ENCODE measurements at regions not wholly inside any gene's neighbourhood (a gene's known extent, or its start where the extent isn't known, plus 50 kb on each side); places are given as distances from the start of the nearest gene placed in this dataset.

DNA sequence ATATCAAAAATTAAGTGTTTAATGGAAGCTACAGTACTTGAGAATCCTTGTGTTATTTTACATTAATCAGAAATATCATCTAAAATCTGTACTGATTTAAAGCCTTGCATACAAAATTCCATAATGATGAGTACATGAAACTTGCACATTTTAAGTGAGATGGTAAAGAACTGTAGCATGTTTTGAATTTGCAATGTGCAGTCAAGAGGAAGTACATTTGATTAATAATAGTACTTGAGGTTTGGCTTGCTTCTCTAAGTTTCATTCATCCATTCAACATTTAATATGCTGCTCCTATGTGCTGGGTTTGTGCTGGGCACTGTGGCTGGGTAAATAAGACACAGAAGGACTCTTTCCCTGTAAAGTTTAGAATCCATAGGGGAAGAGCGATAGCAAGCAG is 332.3 kb downstream of the CNTN3 start:
- ATAC-seq, result no peak
- WGBS (ENCODE audit: missing lambda C conversion rate), result 22% methylated on average over 1 of the region's 1 CpG
- H3K4me2 ChIP-seq, result no peak overlapping the region
- H3K4me1 ChIP-seq, result no peaks in the 10 kb centered on the region
- TF ChIP-seq, protein P1, sequence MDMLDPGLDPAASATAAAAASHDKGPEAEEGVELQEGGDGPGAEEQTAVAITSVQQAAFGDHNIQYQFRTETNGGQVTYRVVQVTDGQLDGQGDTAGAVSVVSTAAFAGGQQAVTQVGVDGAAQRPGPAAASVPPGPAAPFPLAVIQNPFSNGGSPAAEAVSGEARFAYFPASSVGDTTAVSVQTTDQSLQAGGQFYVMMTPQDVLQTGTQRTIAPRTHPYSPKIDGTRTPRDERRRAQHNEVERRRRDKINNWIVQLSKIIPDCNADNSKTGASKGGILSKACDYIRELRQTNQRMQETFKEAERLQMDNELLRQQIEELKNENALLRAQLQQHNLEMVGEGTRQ (IDR thresholded peaks at IDR 0.05), result no peak
- TF ChIP-seq E2F6 (IDR thresholded peaks at IDR 0.05; ENCODE audit: borderline replicate concordance, low read depth) (no peak), EHF (CRISPR knock-in tag; IDR thresholded peaks at IDR 0.05) (no peak), TP53 (CRISPR knock-in tag; IDR thresholded peaks at IDR 0.05) (no peak)
- no peak overlapping the region for H3K4me3 ChIP-seq
- no peaks in the 10 kb centered on the region for H3K9me3 ChIP-seq
- ChIA-PET POLR2A (no interaction called here), CTCF (no interaction called here)
- H3K27ac ChIP-seq, result no peak overlapping the region
- no peak for FAIRE-seq
- DNase-seq (ENCODE audit: low read depth in 1 of 2, low spot score in 1 of 2), result no peak

DNA sequence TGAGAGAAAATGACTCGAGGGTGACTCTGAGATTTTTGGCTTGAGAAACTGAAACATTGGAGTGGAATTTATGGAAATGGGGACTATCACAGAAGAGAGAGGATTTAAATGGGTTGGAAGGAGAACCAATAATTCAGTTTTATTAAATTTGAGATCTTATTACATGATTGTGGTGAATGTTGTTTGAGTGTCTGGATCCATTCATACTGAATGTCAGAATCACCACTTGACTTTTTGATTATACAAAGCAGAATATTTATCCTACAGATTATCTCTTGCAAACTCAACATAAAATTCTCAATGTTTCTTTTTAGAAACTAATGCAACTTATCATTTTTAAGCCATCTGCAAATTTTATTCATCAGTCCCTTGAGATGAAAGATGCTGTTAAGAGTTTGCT is 332.8 kb downstream of the CNTN3 start:
- Histone ChIP-seq H3K9me3 (no peaks in the 10 kb centered on the region), H3K4me2 (no peak overlapping the region), H3K27ac (no peak overlapping the region), H3K4me3 (no peak overlapping the region), H3K4me1 (no peaks in the 10 kb centered on the region)
- ATAC-seq (no peak), FAIRE-seq (no peak), DNase-seq (ENCODE audit: low read depth in 1 of 2, low spot score in 1 of 2) (no peak)
- POLR2A ChIA-PET, result no interaction called here
- no peak for TF ChIP-seq ZC3H11A (IDR thresholded peaks at IDR 0.05)
- 0% methylated on average over 1 of the region's 1 CpG for WGBS (ENCODE audit: missing lambda C conversion rate)
- CTCF ChIA-PET, result no interaction called here

GRCh38 chr3:74273555-74274402 is 340.7 kb downstream of the CNTN3 start:
- 3% methylated on average over 11 of the region's 12 CpGs for WGBS (ENCODE audit: missing lambda C conversion rate)
- H3K27ac ChIP-seq, result no peak overlapping the region
- H3K4me1 ChIP-seq, result no peaks in the 10 kb centered on the region
- H3K4me3 ChIP-seq, result no peak overlapping the region
- no peaks in the 10 kb centered on the region; the same call in 2 of the 3 replicates for H3K9me3 ChIP-seq
- ATAC-seq (no peak), FAIRE-seq (no peak), DNase-seq (ENCODE audit: low read depth in 1 of 2, low spot score in 1 of 2) (no peak)
- ChIA-PET POLR2A (no interaction called here), CTCF (no interaction called here)
- H3K4me2 ChIP-seq, result no peak overlapping the region
- no peak for TF ChIP-seq PHF8 (IDR thresholded peaks at IDR 0.05; ENCODE audit: borderline replicate concordance, low read depth)
- no peak for TF ChIP-seq FOSB (CRISPR knock-in tag; IDR thresholded peaks at IDR 0.05)
- no peak for TF ChIP-seq KDM1A (IDR thresholded peaks at IDR 0.05; ENCODE audit: low read depth)
- TF ChIP-seq, protein P2, sequence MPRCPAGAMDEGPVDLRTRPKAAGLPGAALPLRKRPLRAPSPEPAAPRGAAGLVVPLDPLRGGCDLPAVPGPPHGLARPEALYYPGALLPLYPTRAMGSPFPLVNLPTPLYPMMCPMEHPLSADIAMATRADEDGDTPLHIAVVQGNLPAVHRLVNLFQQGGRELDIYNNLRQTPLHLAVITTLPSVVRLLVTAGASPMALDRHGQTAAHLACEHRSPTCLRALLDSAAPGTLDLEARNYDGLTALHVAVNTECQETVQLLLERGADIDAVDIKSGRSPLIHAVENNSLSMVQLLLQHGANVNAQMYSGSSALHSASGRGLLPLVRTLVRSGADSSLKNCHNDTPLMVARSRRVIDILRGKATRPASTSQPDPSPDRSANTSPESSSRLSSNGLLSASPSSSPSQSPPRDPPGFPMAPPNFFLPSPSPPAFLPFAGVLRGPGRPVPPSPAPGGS (IDR thresholded peaks at IDR 0.05), result no peak

- H3K4me3 ChIP-seq, result no peak overlapping the region
- TF ChIP-seq E2F6 (IDR thresholded peaks at IDR 0.05; ENCODE audit: borderline replicate concordance, low read depth) (no peak), CHD2 (IDR thresholded peaks at IDR 0.05; ENCODE audit: low read length, partially characterized antibody) (no peak), TP53 (CRISPR knock-in tag; IDR thresholded peaks at IDR 0.05) (no peak), RNF2 (IDR thresholded peaks at IDR 0.05; ENCODE audit: borderline replicate concordance, low read depth) (no peak), RARB (CRISPR knock-in tag; IDR thresholded peaks at IDR 0.05) (no peak), KDM1A (IDR thresholded peaks at IDR 0.05; ENCODE audit: low read depth) (no peak), POLR2A (IDR thresholded peaks at IDR 0.05; ENCODE audit: low read length) (no peak), POLR2AphosphoS2 (conservative IDR thresholded peaks at IDR 0.05; ENCODE audit: low read length) (no peak), HMGXB4 (CRISPR knock-in tag; IDR thresholded peaks at IDR 0.05; ENCODE audit: borderline replicate concordance) (no peak), CTCF (IDR thresholded peaks at IDR 0.05) (no peak), CBX8 (IDR thresholded peaks at IDR 0.05) (no peak), ZC3H11A (IDR thresholded peaks at IDR 0.05) (no peak), JUN (IDR thresholded peaks at IDR 0.05) (no peak), RAD21 (conservative IDR thresholded peaks at IDR 0.05 in 1 of 2, IDR thresholded peaks at IDR 0.05 in 1 of 2) (no peak), JUNB (IDR thresholded peaks at IDR 0.05) (no peak), TFCP2L1 (CRISPR knock-in tag; IDR thresholded peaks at IDR 0.05) (no peak)
- H3K4me1 ChIP-seq, result no peaks in the 10 kb centered on the region
- no peak for ATAC-seq
- no peak for DNase-seq (ENCODE audit: low read depth in 1 of 2, low spot score in 1 of 2)
- CTCF ChIA-PET, result no interaction called here
- WGBS (ENCODE audit: missing lambda C conversion rate), result 1% methylated on average over 4 of the region's 4 CpGs
- H3K9me3 ChIP-seq, result no peaks in the 10 kb centered on the region; the same call in 2 of the 3 replicates
- POLR2A ChIA-PET, result no interaction called here
- no peak for FAIRE-seq
- H3K4me2 ChIP-seq, result no peak overlapping the region
- no peak overlapping the region for H3K27ac ChIP-seq
Measured at GRCh38 chr3:74273091-74273490, 341.4 kb downstream of the CNTN3 start.
